Vagina (tissue), 2 donors: ENCODE measurements at regions not wholly inside any gene's neighbourhood (a gene's known extent, or its start where the extent isn't known, plus 50 kb on each side); places are given as distances from the start of the nearest gene placed in this dataset.

ENCODE experiments used
- DNase-seq, 2 donors: peaks; one replicate each; pipeline ENCODE4 v3.0.0-alpha.2; 2017; ENCODE audit errors: extremely low spot score in 2 of 2
- H3K27ac ChIP-seq: fragments of 200-600 bp; sonication (generic); one replicate; pipeline ENCODE4 v1.5.1; 2019
- H3K27me3 ChIP-seq: fragments of 200-600 bp; sonication (generic); one replicate; pipeline ENCODE4 v1.5.1; 2019
- H3K36me3 ChIP-seq, 2 donors: fragments of 200-600 bp; sonication (generic); one replicate each; pipeline ENCODE4 v1.5.1; 2017 to 2019
- H3K4me1 ChIP-seq: fragments of 200-600 bp; sonication (generic); one replicate; pipeline ENCODE4 v1.5.1; 2019
- H3K4me3 ChIP-seq, 2 donors: fragments of 200-600 bp; sonication (generic); 1 replicate in 1 of 2; 2 replicates in 1 of 2; pipeline ENCODE4 v1.5.1; 2016 to 2019
- H3K9me3 ChIP-seq: fragments of 200-600 bp; sonication (generic); one replicate; pipeline ENCODE4 v1.5.1; 2019
- CTCF ChIP-seq, 3 experiments: fragments of 450-650 bp in 2 of 3; fragments of 200-600 bp in 1 of 3; sonication (generic) in 1 of 3; IDR thresholded peaks; one replicate each; pipeline ENCODE4 v1.5.1; 2017 to 2019; ENCODE audit warnings: antibody characterized with exemption in 3 of 3, mild to moderate bottlenecking in 2 of 3, moderate library complexity in 2 of 3
- POLR2A ChIP-seq, 2 donors: fragments of 450-650 bp; IDR thresholded peaks; one replicate each; pipeline ENCODE4 v1.6.1; 2017; ENCODE audit warnings: antibody characterized with exemption in 2 of 2, mild to moderate bottlenecking in 2 of 2, moderate library complexity in 2 of 2
- POLR2AphosphoS5 ChIP-seq, 2 donors: sonication (generic); formaldehyde crosslinking; IDR thresholded peaks; one replicate each; pipeline ENCODE4 v1.9.0; 2017; ENCODE audit warnings: antibody characterized with exemption in 2 of 2, mild to moderate bottlenecking in 2 of 2, low read depth in 1 of 2; ENCODE audit not compliant: insufficient read depth in 1 of 2
- intact Hi-C: fragments of 100-400 bp; cut with DNase I; formaldehyde crosslinking; loops from one replicate; pipeline ENCODE4 v1.15.1; 2023

DNA sequence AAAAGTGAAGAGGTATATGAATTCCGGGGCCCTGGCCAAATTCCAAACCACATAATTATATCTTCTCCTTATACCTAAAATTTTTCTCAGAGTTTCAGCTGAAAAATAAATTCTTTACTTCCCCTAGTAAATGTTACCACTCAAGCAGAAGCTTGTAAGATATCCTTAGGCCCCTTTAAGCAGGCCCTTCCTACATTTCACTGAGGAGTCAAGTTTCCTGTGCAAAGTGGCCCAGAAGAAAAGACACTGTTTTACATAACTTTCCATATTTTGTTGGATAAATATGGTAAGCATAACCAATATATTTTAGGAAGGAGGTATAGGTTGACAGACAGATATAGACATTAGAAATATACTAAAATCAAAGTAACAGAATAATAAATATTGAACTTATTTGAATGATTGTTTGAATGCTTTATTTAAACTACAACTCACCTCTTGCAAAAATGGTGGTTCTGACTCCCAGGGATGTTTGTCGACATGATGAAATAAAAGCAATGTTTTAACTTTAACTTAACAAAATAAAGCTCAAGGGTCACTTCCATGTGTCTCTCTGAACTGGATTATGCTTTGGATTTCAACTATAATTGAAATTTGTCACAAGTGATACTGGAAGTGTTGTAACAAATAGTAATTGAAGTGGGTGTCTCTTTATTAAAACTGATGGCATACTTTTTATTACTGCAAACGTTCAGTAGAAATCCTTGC, 141.2 kb downstream of the SPRY2 start:
- H3K9me3 ChIP-seq = no peaks in the 10 kb centered on the region
- no peak overlapping the region for H3K27ac ChIP-seq
- H3K4me1 ChIP-seq = no peaks in the 10 kb centered on the region
- H3K4me3 ChIP-seq = no peak overlapping the region
- DNase-seq = no peak
- intact Hi-C loops = no loop called here
- TF ChIP-seq POLR2AphosphoS5 (IDR thresholded peaks at IDR 0.05; ENCODE audit: insufficient read depth in 1 of 2, low read depth in 1 of 2) = no peak
- TF ChIP-seq POLR2A (IDR thresholded peaks at IDR 0.05) = no peak
- no peak for TF ChIP-seq CTCF (IDR thresholded peaks at IDR 0.05)
- no peaks in the 10 kb centered on the region for H3K36me3 ChIP-seq
- no peaks in the 10 kb centered on the region for H3K27me3 ChIP-seq

DNA sequence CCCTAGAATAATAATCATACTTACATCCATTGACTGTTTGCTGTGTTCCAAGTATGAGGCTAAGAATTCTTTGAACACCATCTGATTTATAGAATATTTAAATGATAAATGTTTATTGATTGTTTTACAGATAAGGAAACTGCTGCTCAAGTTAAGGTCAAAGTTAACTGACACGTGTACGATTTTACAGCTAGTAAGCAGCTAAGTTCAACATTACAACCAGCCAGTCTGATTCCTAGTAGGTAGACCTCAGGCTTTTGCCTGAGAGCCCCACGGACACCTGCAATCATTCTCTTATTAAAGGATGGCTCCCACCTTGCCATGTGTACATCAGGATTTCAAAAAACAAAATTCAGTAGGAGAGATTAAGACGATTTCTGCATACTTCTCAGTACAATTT, 141.9 kb downstream of the SPRY2 start:
- Histone ChIP-seq H3K4me3 (no peak overlapping the region), H3K27me3 (no peaks in the 10 kb centered on the region), H3K9me3 (no peaks in the 10 kb centered on the region), H3K4me1 (no peaks in the 10 kb centered on the region), H3K36me3 (no peaks in the 10 kb centered on the region), H3K27ac (no peak overlapping the region)
- TF ChIP-seq POLR2A (IDR thresholded peaks at IDR 0.05) = no peak
- TF ChIP-seq POLR2AphosphoS5 (IDR thresholded peaks at IDR 0.05; ENCODE audit: insufficient read depth in 1 of 2, low read depth in 1 of 2) = no peak
- no peak for TF ChIP-seq CTCF (IDR thresholded peaks at IDR 0.05)
- DNase-seq = no peak
- intact Hi-C loops = no loop called here

- Histone ChIP-seq H3K36me3 (no peaks in the 10 kb centered on the region), H3K9me3 (no peaks in the 10 kb centered on the region), H3K27ac (no peak overlapping the region), H3K27me3 (no peaks in the 10 kb centered on the region), H3K4me3 (no peak overlapping the region), H3K4me1 (no peaks in the 10 kb centered on the region)
- no peak for DNase-seq
- intact Hi-C loops = no loop called here
- TF ChIP-seq CTCF (IDR thresholded peaks at IDR 0.05) = no peak
- no peak for TF ChIP-seq POLR2AphosphoS5 (IDR thresholded peaks at IDR 0.05; ENCODE audit: insufficient read depth in 1 of 2, low read depth in 1 of 2)
- no peak for TF ChIP-seq POLR2A (IDR thresholded peaks at IDR 0.05)
Observed at GRCh38 chr13:80196756-80197155, 144.2 kb downstream of the SPRY2 start.

DNA sequence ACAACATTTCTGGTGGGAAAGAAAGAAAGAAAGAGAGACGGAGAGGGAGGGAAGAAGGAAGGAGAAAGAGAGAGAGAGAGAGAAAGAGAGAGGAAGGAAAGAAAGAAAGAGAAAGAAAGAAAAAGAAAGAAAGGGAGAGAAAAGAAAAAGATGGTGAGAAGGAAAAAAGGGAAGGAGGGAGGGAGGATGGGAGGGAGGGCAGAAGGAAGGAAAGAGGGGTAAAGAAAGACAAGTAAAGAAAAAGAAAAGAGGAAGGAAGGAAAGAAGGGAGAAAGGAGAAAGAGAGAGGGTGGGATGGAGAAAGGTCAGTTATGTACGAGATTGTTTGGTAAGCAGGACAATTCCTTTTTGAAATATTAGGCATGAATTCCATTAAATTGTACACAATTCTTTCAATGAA, 145.3 kb downstream of the SPRY2 start:
- intact Hi-C loops = no loop called here
- Histone ChIP-seq H3K4me3 (no peak overlapping the region), H3K9me3 (no peaks in the 10 kb centered on the region), H3K36me3 (no peaks in the 10 kb centered on the region), H3K27me3 (no peaks in the 10 kb centered on the region), H3K4me1 (no peaks in the 10 kb centered on the region), H3K27ac (no peak overlapping the region)
- TF ChIP-seq CTCF (IDR thresholded peaks at IDR 0.05) (no peak), POLR2A (IDR thresholded peaks at IDR 0.05) (no peak), POLR2AphosphoS5 (IDR thresholded peaks at IDR 0.05; ENCODE audit: insufficient read depth in 1 of 2, low read depth in 1 of 2) (no peak)
- DNase-seq = no peak

DNA sequence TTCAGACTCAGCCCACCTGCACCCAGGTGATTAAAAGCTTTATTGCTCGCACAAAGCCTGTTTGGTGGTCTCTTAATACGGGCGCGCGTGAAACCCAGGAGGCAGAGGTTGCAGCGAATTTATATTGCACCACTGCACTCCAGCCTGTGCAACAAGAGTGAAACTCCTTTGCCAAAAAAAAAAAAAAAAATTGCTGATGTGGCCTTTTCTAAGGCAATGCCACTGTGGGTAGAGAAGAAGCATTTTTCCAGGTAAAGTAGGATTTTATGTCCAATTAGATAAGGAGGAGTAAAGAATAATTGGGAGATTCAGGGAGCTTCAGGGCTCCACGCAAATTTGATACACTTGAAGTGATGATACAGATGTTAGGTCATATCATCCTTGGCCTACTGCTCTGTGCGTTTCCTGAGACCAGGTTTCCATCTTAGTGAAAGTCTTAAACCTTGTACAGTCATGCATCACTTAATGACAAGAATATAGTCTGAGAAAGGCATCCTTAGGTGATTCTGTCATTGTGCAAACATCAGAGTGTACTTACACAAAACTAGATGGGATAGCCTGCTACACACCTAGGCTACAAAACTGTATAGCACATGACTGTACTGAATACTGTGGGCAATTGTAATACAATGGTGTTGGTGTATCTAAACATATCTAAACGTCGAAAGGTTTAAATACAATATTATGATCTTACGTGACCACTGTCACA, 150.9 kb downstream of the SPRY2 start:
- H3K27ac ChIP-seq = no peak overlapping the region
- H3K4me1 ChIP-seq = no peaks in the 10 kb centered on the region
- no peaks in the 10 kb centered on the region for H3K27me3 ChIP-seq
- no peaks in the 10 kb centered on the region for H3K9me3 ChIP-seq
- no peak overlapping the region for H3K4me3 ChIP-seq
- TF ChIP-seq CTCF (IDR thresholded peaks at IDR 0.05) = no peak
- no peak for TF ChIP-seq POLR2AphosphoS5 (IDR thresholded peaks at IDR 0.05; ENCODE audit: insufficient read depth in 1 of 2, low read depth in 1 of 2)
- no peak for TF ChIP-seq POLR2A (IDR thresholded peaks at IDR 0.05)
- H3K36me3 ChIP-seq = no peaks in the 10 kb centered on the region
- DNase-seq = no peak
- intact Hi-C loops = no loop called here
